ENCODE measurements at regions not wholly inside any gene's neighbourhood (a gene's known extent, or its start where the extent isn't known, plus 50 kb on each side); places are given as distances from the start of the nearest gene placed in this dataset.

DNA sequence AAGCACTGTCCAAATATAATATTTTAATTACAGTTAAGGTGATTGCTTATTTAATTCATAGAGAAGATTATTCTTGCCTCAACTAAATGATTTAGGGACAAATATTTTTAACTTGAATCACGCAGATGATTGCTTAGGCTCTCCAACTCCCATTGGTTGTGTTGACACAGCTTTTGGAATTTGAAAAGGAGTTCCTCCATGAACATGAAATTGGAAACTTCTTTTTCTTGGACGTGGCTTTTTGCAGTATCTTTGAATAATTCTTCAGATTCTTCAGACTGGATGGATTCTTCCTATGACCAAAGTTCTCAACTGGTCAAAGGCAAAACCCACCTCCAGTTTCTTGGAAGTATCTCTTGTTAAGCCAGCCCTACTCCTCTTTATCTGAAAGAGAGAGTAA lies 456.4 kb upstream of the KLF4 start:
- H3K36me3 ChIP-seq (ENCODE audit: insufficient read depth, low read length) = no peaks in the 10 kb centered on the region
- H3K9me3 Mint-ChIP-seq (ENCODE audit: unreplicated experiment) = peaks cover 2% of the 10 kb centered on the region
- H3K9me3 ChIP-seq (ENCODE audit: insufficient read depth, low read depth, low read length) = no peaks in the 10 kb centered on the region
- no peak overlapping the region for H3K4me3 Mint-ChIP-seq (ENCODE audit: unreplicated experiment)
- peaks cover 3% of the 10 kb centered on the region for H3K4me1 Mint-ChIP-seq (ENCODE audit: low read depth, unreplicated experiment)
- no peak overlapping the region for H3K4me3 ChIP-seq (ENCODE audit: insufficient read depth, low read depth, low read length)
- DNase-seq (ENCODE audit: low read depth) (no peak), FAIRE-seq (no peak)
- H3K4me1 ChIP-seq (ENCODE audit: insufficient read depth, low read length) = no peaks in the 10 kb centered on the region
- peaks cover 2% of the 10 kb centered on the region for H3K27me3 ChIP-seq (ENCODE audit: insufficient read depth, low read length)
- H2AFZ ChIP-seq (ENCODE audit: low read depth, low read length) = no peak overlapping the region
- H3K9ac ChIP-seq (ENCODE audit: low read length) = no peak overlapping the region
- H4K20me1 ChIP-seq (ENCODE audit: insufficient read depth, low read length) = no peaks in the 10 kb centered on the region
- peaks cover 2% of the 10 kb centered on the region for H3K27me3 Mint-ChIP-seq (ENCODE audit: low read depth, unreplicated experiment)
- H3K27ac ChIP-seq (ENCODE audit: low read depth, low read length) = no peak overlapping the region
- no peaks in the 10 kb centered on the region for H3K79me2 ChIP-seq (ENCODE audit: insufficient read depth, low read length)
- no peak overlapping the region for H3K4me2 ChIP-seq (ENCODE audit: low read length)
- no peaks in the 10 kb centered on the region for H3K36me3 Mint-ChIP-seq (ENCODE audit: low read depth, unreplicated experiment)
- TF ChIP-seq EZH2 (IDR thresholded peaks at IDR 0.05; ENCODE audit: insufficient read depth, low read length) (no peak), CTCF (IDR thresholded peaks at IDR 0.05; ENCODE audit: insufficient read depth, low read depth, low read length) (no peak)
- no peak overlapping the region for H3K27ac Mint-ChIP-seq (ENCODE audit: unreplicated experiment)

- FAIRE-seq (no peak), DNase-seq (ENCODE audit: low read depth) (no peak)
- no peak overlapping the region for H3K27ac Mint-ChIP-seq (ENCODE audit: unreplicated experiment)
- peaks cover 3% of the 10 kb centered on the region for H3K9me3 Mint-ChIP-seq (ENCODE audit: unreplicated experiment)
- Histone ChIP-seq H3K4me2 (ENCODE audit: low read length) (no peak overlapping the region), H3K9ac (ENCODE audit: low read length) (no peak overlapping the region), H2AFZ (ENCODE audit: low read depth, low read length) (no peak overlapping the region), H3K4me3 (ENCODE audit: insufficient read depth, low read depth, low read length) (no peak overlapping the region), H3K27ac (ENCODE audit: low read depth, low read length) (no peak overlapping the region), H3K27me3 (ENCODE audit: insufficient read depth, low read length) (peaks cover 4% of the 10 kb centered on the region), H3K9me3 (ENCODE audit: insufficient read depth, low read depth, low read length) (no peaks in the 10 kb centered on the region), H4K20me1 (ENCODE audit: insufficient read depth, low read length) (no peaks in the 10 kb centered on the region), H3K4me1 (ENCODE audit: insufficient read depth, low read length) (no peaks in the 10 kb centered on the region), H3K36me3 (ENCODE audit: insufficient read depth, low read length) (no peaks in the 10 kb centered on the region), H3K79me2 (ENCODE audit: insufficient read depth, low read length) (no peaks in the 10 kb centered on the region)
- H3K4me3 Mint-ChIP-seq (ENCODE audit: unreplicated experiment) = no peak overlapping the region
- H3K4me1 Mint-ChIP-seq (ENCODE audit: low read depth, unreplicated experiment) = peaks cover 3% of the 10 kb centered on the region
- peaks cover 7% of the 10 kb centered on the region for H3K27me3 Mint-ChIP-seq (ENCODE audit: low read depth, unreplicated experiment)
- no peaks in the 10 kb centered on the region for H3K36me3 Mint-ChIP-seq (ENCODE audit: low read depth, unreplicated experiment)
- TF ChIP-seq CTCF (IDR thresholded peaks at IDR 0.05; ENCODE audit: insufficient read depth, low read depth, low read length) (no peak), EZH2 (IDR thresholded peaks at IDR 0.05; ENCODE audit: insufficient read depth, low read length) (no peak)
These were observed 455.9 kb upstream of the KLF4 start for GRCh38 chr9:107945493-107945892.

DNA sequence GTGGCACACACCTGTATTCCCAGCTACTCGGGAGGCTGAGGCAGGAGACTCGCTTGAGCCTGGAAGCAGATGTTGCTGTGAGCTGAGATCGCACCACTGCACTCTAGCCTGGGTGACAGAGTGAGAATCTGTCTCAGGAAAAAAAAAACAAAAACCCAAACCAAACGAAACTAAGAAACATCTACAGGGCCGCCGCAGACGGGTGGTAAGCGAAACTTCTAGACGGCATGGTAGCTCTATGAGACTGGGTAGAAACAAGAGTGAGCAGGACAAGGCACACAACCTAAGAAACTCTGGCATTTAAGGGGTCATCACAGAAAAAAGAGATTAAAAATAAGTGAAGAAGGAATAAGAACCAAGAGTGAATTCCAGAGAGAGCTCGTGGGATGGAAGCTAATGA lies 454.8 kb upstream of the KLF4 start:
- no peak for DNase-seq (ENCODE audit: low read depth)
- Histone ChIP-seq H3K27ac (ENCODE audit: low read depth, low read length) (no peak overlapping the region), H3K79me2 (ENCODE audit: insufficient read depth, low read length) (no peaks in the 10 kb centered on the region), H4K20me1 (ENCODE audit: insufficient read depth, low read length) (no peaks in the 10 kb centered on the region), H2AFZ (ENCODE audit: low read depth, low read length) (no peak overlapping the region), H3K4me1 (ENCODE audit: insufficient read depth, low read length) (no peaks in the 10 kb centered on the region), H3K9ac (ENCODE audit: low read length) (no peak overlapping the region), H3K4me3 (ENCODE audit: insufficient read depth, low read depth, low read length) (no peak overlapping the region), H3K36me3 (ENCODE audit: insufficient read depth, low read length) (no peaks in the 10 kb centered on the region), H3K4me2 (ENCODE audit: low read length) (no peak overlapping the region), H3K27me3 (ENCODE audit: insufficient read depth, low read length) (peaks cover 4% of the 10 kb centered on the region), H3K9me3 (ENCODE audit: insufficient read depth, low read depth, low read length) (no peaks in the 10 kb centered on the region)
- Mint-ChIP-seq H3K36me3 (ENCODE audit: low read depth, unreplicated experiment) (no peaks in the 10 kb centered on the region), H3K4me1 (ENCODE audit: low read depth, unreplicated experiment) (peaks cover 3% of the 10 kb centered on the region), H3K27me3 (ENCODE audit: low read depth, unreplicated experiment) (peaks cover 13% of the 10 kb centered on the region), H3K9me3 (ENCODE audit: unreplicated experiment) (peaks cover 3% of the 10 kb centered on the region), H3K4me3 (ENCODE audit: unreplicated experiment) (no peak overlapping the region), H3K27ac (ENCODE audit: unreplicated experiment) (no peak overlapping the region)
- FAIRE-seq = no peak
- no peak for TF ChIP-seq CTCF (IDR thresholded peaks at IDR 0.05; ENCODE audit: insufficient read depth, low read depth, low read length)
- TF ChIP-seq EZH2 (IDR thresholded peaks at IDR 0.05; ENCODE audit: insufficient read depth, low read length) = no peak

All from astrocyte (in vitro differentiated cells and primary cell).